ENCODE measurements at regions not wholly inside any gene's neighbourhood (a gene's known extent, or its start where the extent isn't known, plus 50 kb on each side); places are given as distances from the start of the nearest gene placed in this dataset.
A peak's percentile ranks its signal among the peaks of the same experiment; 100 is the strongest.

DNA sequence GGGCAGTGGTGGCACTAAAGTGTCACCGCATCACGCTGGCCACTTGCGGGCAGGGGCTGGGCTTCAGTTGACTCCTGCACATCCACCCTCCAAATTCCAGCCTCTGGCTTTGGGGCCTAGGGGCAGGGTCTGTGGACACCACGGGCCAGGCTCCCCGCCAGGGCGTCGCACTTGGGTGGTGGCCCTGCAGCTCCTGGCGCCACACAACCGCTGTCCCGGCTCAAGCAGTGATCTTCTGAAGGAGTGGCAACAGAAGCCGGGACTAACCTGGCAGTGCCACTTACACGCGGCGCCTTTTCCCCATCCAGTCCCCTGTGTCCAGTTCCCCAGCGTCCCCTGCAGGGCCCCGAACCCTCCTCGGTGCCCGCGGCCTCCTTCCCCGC is 134.3 kb upstream of the ZNF92 start:
- Histone ChIP-seq H3K36me3 (no peaks in the 10 kb centered on the region), H3K4me3 (peak overlapping the region in 3 of 4 donors; percentile 22 to 50 (median 30)), H3K27ac (no peak overlapping the region), H3K9me3 (no peaks in the 10 kb centered on the region), H3K27me3 (no peaks in the 10 kb centered on the region), H3K4me1 (no peaks in the 10 kb centered on the region)
- no peak for DNase-seq
- TF ChIP-seq, protein P1, sequence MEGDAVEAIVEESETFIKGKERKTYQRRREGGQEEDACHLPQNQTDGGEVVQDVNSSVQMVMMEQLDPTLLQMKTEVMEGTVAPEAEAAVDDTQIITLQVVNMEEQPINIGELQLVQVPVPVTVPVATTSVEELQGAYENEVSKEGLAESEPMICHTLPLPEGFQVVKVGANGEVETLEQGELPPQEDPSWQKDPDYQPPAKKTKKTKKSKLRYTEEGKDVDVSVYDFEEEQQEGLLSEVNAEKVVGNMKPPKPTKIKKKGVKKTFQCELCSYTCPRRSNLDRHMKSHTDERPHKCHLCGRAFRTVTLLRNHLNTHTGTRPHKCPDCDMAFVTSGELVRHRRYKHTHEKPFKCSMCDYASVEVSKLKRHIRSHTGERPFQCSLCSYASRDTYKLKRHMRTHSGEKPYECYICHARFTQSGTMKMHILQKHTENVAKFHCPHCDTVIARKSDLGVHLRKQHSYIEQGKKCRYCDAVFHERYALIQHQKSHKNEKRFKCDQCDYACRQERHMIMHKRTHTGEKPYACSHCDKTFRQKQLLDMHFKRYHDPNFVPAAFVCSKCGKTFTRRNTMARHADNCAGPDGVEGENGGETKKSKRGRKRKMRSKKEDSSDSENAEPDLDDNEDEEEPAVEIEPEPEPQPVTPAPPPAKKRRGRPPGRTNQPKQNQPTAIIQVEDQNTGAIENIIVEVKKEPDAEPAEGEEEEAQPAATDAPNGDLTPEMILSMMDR (IDR thresholded peaks at IDR 0.05) = no peak
- TF ChIP-seq POLR2A (IDR thresholded peaks at IDR 0.05) = no peak

DNA sequence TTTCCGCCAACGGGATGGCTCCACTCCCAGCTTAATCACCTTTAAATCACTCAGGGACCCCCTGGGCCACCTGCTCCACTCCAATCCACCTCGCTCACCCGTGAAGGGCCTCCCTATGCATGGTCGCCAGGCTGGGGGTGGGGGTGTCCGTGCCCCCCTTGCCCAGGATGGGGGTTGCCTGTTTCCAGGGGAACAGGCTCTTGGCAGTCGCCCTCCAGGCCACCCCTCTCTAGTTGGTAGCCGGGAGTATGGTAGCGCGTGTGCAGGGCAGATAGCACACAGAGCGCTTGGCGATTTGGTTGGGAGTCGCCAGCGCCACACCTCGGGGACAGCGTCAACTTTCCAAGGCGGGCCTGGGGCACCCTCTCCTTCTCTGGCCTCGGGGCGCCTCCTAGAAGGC is 134.9 kb upstream of the ZNF92 start:
- Histone ChIP-seq H3K4me3 (no peak overlapping the region), H3K27me3 (no peaks in the 10 kb centered on the region), H3K27ac (no peak overlapping the region), H3K9me3 (no peaks in the 10 kb centered on the region), H3K36me3 (no peaks in the 10 kb centered on the region), H3K4me1 (no peaks in the 10 kb centered on the region)
- no peak for DNase-seq
- TF ChIP-seq, protein P1 (IDR thresholded peaks at IDR 0.05) = no peak
- TF ChIP-seq POLR2A (IDR thresholded peaks at IDR 0.05) = no peak

DNA sequence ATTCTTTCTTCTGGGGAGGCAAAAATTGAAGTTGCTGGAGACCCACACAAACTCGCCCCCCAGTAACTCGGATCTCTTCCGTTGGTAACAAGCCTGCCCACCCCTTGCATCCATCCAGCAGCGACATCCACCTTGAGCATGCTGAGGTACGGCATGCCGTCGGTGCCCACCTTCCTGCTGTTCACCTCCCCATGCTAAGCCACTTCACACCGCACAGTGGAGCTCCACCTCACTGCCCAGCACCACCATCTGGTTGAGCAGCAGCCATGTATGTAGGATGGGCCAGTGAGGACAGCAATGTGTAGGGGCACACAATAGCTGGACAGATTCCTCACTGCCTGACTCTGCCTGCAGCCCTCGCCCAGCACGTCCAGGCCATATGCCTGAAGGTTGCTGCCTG is 138.1 kb upstream of the ZNF92 start:
- Histone ChIP-seq H3K4me3 (no peak overlapping the region), H3K9me3 (no peaks in the 10 kb centered on the region)

DNA sequence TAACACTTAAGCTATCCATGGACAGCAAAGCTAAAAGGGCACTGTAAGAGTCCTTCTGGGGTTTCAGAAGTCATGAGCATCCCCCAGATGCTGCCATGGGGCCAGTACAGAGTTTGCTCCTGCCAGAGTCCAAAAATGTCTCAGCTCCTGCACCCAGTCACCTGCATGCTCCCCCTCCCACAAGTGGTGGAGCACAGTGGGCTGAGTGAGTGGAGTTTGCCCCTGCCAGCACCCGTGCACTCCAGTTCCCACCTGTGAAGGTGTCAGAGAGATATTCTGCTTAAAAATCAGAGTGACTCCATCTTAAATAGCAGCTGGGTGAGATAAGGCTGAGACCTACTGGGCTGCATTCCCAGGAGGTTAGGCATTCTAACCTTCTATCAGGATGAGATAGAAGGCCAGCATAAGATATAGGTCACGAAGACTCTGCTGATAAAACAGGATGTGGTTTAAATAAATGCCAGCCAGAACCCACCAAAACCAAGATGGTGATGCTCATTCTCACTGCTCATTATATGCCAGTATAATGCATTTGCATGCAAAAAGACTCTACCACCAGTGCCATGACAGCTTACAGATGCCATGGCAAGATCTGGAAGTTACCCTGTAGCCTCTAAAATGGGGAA is 140.1 kb upstream of the ZNF92 start:
- Histone ChIP-seq H3K9me3 (no peaks in the 10 kb centered on the region), H3K27me3 (no peaks in the 10 kb centered on the region), H3K27ac (no peak overlapping the region), H3K4me1 (no peaks in the 10 kb centered on the region), H3K4me3 (no peak overlapping the region), H3K36me3 (no peaks in the 10 kb centered on the region)
- TF ChIP-seq POLR2A (IDR thresholded peaks at IDR 0.05) = no peak
- TF ChIP-seq, protein P1 (IDR thresholded peaks at IDR 0.05) = no peak
- no peak for DNase-seq

More for the DNA sequence above, 138.1 kb upstream of the ZNF92 start:
- no peak for DNase-seq
- no peak for TF ChIP-seq POLR2A (IDR thresholded peaks at IDR 0.05)
- TF ChIP-seq, protein P1 (IDR thresholded peaks at IDR 0.05) = no peak
- Histone ChIP-seq H3K4me1 (no peaks in the 10 kb centered on the region), H3K36me3 (no peaks in the 10 kb centered on the region), H3K27ac (no peak overlapping the region), H3K27me3 (no peaks in the 10 kb centered on the region)

DNA sequence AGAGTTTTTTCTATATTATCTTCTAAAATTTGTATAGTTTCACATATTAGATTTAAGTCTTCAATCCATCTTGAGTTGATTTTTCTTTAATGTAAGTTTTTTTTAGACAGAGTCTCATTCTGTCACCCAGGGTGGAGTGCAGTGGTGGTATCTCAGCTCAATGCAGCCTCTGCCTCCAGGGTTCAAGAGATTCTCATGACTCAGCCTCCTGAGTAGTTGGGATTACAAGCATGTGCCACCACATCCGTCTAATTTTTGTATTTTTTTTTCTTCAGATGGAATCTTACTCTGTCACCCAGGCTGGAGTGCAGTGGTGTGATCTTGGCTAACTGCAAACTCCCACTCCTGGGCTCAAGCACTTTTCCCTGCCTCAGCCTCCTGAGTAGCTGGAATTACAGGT is 143.4 kb upstream of the ZNF92 start:
- TF ChIP-seq, protein P1 (IDR thresholded peaks at IDR 0.05) = no peak
- no peak for TF ChIP-seq POLR2A (IDR thresholded peaks at IDR 0.05)
- Histone ChIP-seq H3K9me3 (no peaks in the 10 kb centered on the region), H3K27me3 (no peaks in the 10 kb centered on the region), H3K36me3 (no peaks in the 10 kb centered on the region), H3K4me1 (no peaks in the 10 kb centered on the region), H3K27ac (no peak overlapping the region), H3K4me3 (no peak overlapping the region)
- no peak for DNase-seq

Data from Peyer's patch (tissue), 4 donors.